ENCODE measurements at regions not wholly inside any gene's neighbourhood (a gene's known extent, or its start where the extent isn't known, plus 50 kb on each side); places are given as distances from the start of the nearest gene placed in this dataset.
A peak's percentile ranks its signal among the peaks of the same experiment; 100 is the strongest.
"Not testable (repeated sequence)": the region's sequence is repeated elsewhere in the genome, so short reads cannot be mapped to it uniquely, and the experiment has no call there.

GRCh38 chr1:157202331-157202730 lies 64.1 kb upstream of the ETV3 start:
- DNase-seq = no peak

- DNase-seq = no peak
Observed at GRCh38 chr1:157201767-157202166, 63.6 kb upstream of the ETV3 start.

- DNase-seq = no peak
Observed at GRCh38 chr1:157200451-157200850, 62.3 kb upstream of the ETV3 start.

- DNase-seq = no peak
Observed at GRCh38 chr1:157199421-157199755, 61.2 kb upstream of the ETV3 start.

GRCh38 chr1:157198619-157199420 lies 60.6 kb upstream of the ETV3 start:
- no peak for DNase-seq

- DNase-seq = no peak
Observed at GRCh38 chr1:157197906-157198435, 59.8 kb upstream of the ETV3 start.

- not testable (repeated sequence) for DNase-seq
Observed at GRCh38 chr1:157196670-157197456, 58.7 kb upstream of the ETV3 start.

GRCh38 chr1:157196245-157196543 lies 58.0 kb upstream of the ETV3 start:
- DNase-seq = no peak

- no peak for DNase-seq
Observed at GRCh38 chr1:157195521-157196244, 57.5 kb upstream of the ETV3 start.

- DNase-seq = no peak
Observed at GRCh38 chr1:157194731-157195520, 56.7 kb upstream of the ETV3 start.

- DNase-seq = peak; percentile 39
Observed at GRCh38 chr1:157193702-157194391, 55.7 kb upstream of the ETV3 start.

GRCh38 chr1:157193219-157193618 lies 55.0 kb upstream of the ETV3 start:
- no peak for DNase-seq

GRCh38 chr1:157189986-157190982 lies 52.1 kb upstream of the ETV3 start:
- no peak for DNase-seq

- no peak for DNase-seq
Observed at GRCh38 chr1:157189096-157189495, 50.9 kb upstream of the ETV3 start.
